Esophagus (tissue), 2 donors: ENCODE measurements at regions not wholly inside any gene's neighbourhood (a gene's known extent, or its start where the extent isn't known, plus 50 kb on each side); places are given as distances from the start of the nearest gene placed in this dataset.

ENCODE experiments used
- H3K27ac ChIP-seq, 2 donors: one replicate each; pipeline ENCODE4 v1.5.1; 2013; ENCODE audit warnings: low read depth in 2 of 2, mild to moderate bottlenecking in 2 of 2, inconsistent platforms in 1 of 2, low read length in 1 of 2, moderate library complexity in 1 of 2
- H3K27me3 ChIP-seq, 2 donors: one replicate each; pipeline ENCODE4 v1.6.1; 2013; ENCODE audit warnings: low read length in 2 of 2, control low read depth in 1 of 2, mild to moderate bottlenecking in 1 of 2; ENCODE audit not compliant: insufficient read depth in 2 of 2, control insufficient read depth in 1 of 2
- H3K36me3 ChIP-seq, 2 donors: one replicate each; pipeline ENCODE4 v1.6.1; 2013; ENCODE audit warnings: low read length in 1 of 2; ENCODE audit not compliant: control insufficient read depth in 2 of 2, insufficient read depth in 2 of 2
- H3K4me1 ChIP-seq, 2 donors: one replicate each; pipeline ENCODE4 v1.6.1; 2013; ENCODE audit warnings: low read length in 1 of 2; ENCODE audit not compliant: control insufficient read depth in 2 of 2, insufficient read depth in 2 of 2
- H3K4me3 ChIP-seq, 2 donors: one replicate each; pipeline ENCODE4 v1.5.1; 2013; ENCODE audit warnings: low read length in 2 of 2, mild to moderate bottlenecking in 2 of 2, low read depth in 1 of 2, moderate library complexity in 1 of 2
- H3K9me3 ChIP-seq, 2 donors: one replicate each; pipeline ENCODE4 v1.6.1; 2013; ENCODE audit warnings: mild to moderate bottlenecking in 2 of 2, low read depth in 1 of 2, low read length in 1 of 2, moderate library complexity in 1 of 2; ENCODE audit not compliant: control insufficient read depth in 2 of 2, insufficient read depth in 1 of 2
- WGBS, 2 donors: extraction: QIAGEN DNeasy Blood & Tissue Kit; methylation state at CpG; one replicate each; pipeline ENCODE4 v1.1.7; 2013; 5-methylcytosine and 5-hydroxymethylcytosine counted together
- donor health status: healthy with polysubstance abuse.
- donor health status: Bipolar disorder and iron deficiency.

DNA sequence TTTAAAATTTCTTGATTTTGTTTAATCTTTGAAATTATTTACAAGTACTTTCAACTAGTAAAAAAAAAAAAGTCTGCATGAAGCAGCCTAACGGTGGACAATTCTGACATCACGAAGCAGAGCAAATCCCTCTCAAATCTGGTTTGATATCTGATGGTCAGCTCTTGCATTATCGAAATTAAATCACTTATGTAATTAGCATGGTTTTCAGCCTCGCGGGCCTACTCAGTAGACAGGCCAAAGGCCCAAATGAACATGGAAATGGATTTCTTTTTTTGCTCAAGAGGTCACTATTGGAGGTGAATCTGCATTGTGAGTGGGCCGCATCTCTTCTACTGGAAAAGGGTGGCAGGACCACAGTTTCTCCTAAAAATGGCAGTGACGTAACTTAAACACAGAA is 209.8 kb downstream of the NR2F2 start:
- Histone ChIP-seq H3K4me1 (no peaks in the 10 kb centered on the region), H3K27me3 (no peaks in the 10 kb centered on the region), H3K4me3 (no peak overlapping the region), H3K9me3 (no peaks in the 10 kb centered on the region), H3K36me3 (no peaks in the 10 kb centered on the region), H3K27ac (no peak overlapping the region)
- 90% methylated on average over 7 of the region's 7 CpGs for WGBS, 2 donors

DNA sequence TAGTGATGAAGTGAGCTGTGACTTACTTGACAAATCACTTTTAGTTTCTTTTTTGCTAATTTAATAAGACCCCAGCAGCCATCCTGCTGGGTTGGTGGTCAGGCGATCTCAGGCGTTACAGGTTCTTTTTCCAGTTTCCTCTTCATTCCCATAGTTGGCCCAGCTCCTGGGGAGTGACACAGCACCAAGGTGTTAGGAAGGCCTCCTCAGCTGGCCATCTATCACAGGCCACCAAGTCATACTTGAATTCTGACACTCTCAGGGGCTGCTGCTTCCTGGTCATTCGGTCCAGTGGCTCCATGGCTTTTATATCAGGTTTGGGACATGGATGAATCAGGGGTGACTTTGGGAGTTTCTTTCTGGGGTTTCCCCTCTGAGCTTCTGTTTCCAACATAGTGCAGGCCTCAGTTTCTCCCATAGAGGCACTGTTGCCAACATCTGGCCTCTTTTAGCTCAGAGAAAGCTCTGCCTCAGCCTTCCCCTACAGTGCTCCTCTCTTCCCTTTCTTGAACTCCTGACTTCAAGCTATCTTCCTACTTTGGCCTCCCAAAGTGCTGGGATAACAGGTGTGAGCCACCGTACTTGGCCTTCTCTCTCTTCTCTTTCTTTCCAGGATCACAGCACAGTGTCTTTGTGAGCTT is 211.8 kb downstream of the NR2F2 start:
- H3K27me3 ChIP-seq: no peaks in the 10 kb centered on the region
- no peak overlapping the region for H3K27ac ChIP-seq
- no peaks in the 10 kb centered on the region for H3K36me3 ChIP-seq
- no peaks in the 10 kb centered on the region for H3K4me1 ChIP-seq
- 87 to 90% methylated on average over 4 of the region's 4 CpGs for WGBS, 2 donors
- no peak overlapping the region for H3K4me3 ChIP-seq
- H3K9me3 ChIP-seq: no peaks in the 10 kb centered on the region

DNA sequence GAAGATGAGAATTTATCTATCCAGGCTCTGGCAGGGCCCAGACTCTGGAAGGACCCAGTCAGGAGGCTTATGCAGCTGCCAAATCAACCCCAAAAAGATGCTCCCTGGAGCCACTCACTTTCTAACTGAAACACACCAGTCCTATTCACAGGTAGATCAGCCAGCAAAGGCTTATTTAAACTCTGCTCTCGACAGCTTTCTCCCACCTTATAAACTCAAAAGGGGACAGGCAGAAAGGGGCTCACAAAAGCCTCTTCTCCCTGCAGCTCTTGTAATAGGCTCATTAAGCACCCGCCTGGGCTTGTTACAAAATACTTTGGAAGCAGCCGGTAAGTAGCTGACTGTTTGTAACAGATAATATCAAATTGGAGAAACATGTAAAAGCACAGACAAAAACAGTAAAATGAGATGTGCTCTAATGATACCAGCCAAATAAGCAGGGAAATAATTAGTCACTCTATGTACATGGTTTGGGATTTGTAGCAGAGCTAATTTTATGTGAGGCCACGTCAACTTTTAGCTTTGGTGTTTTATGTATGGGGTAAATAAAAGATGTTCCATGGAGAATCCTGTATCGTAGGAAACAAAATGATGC is 213.8 kb downstream of the NR2F2 start:
- WGBS, 2 donors: 63 to 67% methylated on average over 5 of the region's 5 CpGs
- Histone ChIP-seq H3K4me3 (no peak overlapping the region), H3K27me3 (no peaks in the 10 kb centered on the region)

DNA sequence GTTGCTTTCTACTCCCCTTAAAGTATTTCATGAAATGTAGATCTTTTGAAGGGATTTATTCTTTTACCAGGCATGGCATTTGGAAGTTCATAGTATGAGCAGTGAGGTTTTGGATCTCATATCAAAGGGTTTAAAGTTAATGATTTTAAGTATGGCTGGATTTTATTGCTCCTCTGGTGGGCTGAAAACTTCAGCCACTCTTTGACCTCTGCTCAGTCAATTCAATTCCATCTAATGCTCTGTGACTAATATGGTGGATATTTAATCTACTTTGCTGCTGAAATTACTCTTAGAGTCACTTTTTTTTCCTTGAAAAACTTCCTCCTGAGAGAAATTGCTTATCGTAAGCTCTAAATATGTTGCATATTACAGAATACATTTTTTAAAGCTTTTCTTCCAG is 218.6 kb downstream of the NR2F2 start:
- 85 to 91% methylated on average over 1 of the region's 1 CpG for WGBS, 2 donors
- no peak overlapping the region for H3K27ac ChIP-seq

More for the DNA sequence above, 213.8 kb downstream of the NR2F2 start:
- Histone ChIP-seq H3K36me3 (no peaks in the 10 kb centered on the region), H3K4me1 (no peaks in the 10 kb centered on the region), H3K9me3 (no peaks in the 10 kb centered on the region), H3K27ac (no peak overlapping the region)

DNA sequence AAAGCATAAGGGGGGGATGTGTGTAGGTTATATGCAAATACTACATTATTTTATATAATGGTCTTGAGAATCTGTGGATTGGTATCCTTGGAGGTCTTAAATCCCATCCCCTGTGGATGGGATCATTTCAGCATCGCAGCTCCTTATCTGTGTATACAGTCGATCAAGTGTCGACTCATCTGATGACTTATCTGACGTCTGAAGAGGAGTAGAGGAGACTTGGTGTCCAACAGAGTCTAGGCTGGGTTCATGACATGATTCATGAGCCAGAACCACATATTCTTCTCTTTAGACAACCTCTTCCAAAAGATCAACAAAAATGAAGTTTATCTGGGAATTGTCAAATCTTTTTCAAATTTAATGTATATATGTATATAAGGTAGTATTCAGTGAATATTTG is 220.7 kb downstream of the NR2F2 start:
- Histone ChIP-seq H3K27me3 (no peaks in the 10 kb centered on the region), H3K9me3 (no peaks in the 10 kb centered on the region), H3K4me1 (no peaks in the 10 kb centered on the region), H3K4me3 (no peak overlapping the region), H3K36me3 (no peaks in the 10 kb centered on the region), H3K27ac (no peak overlapping the region)
- 78 to 85% methylated on average over 4 of the region's 4 CpGs for WGBS, 2 donors

More for the DNA sequence above, 218.6 kb downstream of the NR2F2 start:
- no peaks in the 10 kb centered on the region for H3K27me3 ChIP-seq
- no peak overlapping the region for H3K4me3 ChIP-seq
- H3K36me3 ChIP-seq: no peaks in the 10 kb centered on the region
- no peaks in the 10 kb centered on the region for H3K4me1 ChIP-seq
- H3K9me3 ChIP-seq: no peaks in the 10 kb centered on the region

DNA sequence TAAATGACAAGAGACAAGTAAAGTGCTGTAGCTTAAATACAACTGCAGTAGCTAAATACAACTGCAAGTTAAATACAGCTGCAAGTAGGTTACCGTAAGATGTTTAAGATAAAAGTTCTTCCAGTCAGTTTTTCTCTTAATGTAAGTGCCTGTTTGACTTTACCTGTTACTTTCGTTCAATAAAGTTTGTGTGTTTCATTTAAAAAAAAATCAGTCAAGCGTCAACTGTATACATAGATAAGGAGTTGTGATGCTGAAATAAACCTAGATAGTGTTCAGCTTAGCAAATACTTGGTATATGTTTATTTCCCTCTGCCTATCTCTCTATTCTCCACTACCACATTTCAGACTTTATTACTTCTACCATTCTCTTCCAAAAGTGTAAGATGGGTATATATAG is 221.2 kb downstream of the NR2F2 start:
- H3K27me3 ChIP-seq: no peaks in the 10 kb centered on the region
- H3K9me3 ChIP-seq: no peaks in the 10 kb centered on the region
- 67 to 72% methylated on average over 3 of the region's 3 CpGs for WGBS, 2 donors
- H3K27ac ChIP-seq: no peak overlapping the region
- H3K4me3 ChIP-seq: no peak overlapping the region
- H3K36me3 ChIP-seq: no peaks in the 10 kb centered on the region
- H3K4me1 ChIP-seq: no peaks in the 10 kb centered on the region

DNA sequence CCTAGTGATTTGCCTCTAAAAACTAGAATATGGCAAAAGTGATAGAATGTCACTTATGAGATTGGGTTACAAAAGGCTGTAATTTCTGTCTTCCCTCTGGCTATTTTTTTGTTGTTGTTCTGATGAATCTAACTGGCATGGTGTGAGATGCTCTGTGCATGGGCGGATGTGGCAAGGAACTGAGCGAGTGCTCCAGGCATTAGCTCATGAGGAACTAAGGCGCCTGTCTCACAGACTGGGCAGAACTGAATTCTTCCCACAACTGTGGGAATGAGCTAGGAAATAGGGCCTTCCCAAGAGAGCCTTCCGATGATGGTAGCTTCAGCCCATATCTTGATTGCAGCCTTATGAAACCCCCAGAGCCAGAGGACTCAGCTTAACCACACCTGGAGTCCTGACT is 222.5 kb downstream of the NR2F2 start:
- 86 to 87% methylated on average over 4 of the region's 4 CpGs for WGBS, 2 donors
- H3K4me1 ChIP-seq: no peaks in the 10 kb centered on the region
- no peaks in the 10 kb centered on the region for H3K27me3 ChIP-seq

DNA sequence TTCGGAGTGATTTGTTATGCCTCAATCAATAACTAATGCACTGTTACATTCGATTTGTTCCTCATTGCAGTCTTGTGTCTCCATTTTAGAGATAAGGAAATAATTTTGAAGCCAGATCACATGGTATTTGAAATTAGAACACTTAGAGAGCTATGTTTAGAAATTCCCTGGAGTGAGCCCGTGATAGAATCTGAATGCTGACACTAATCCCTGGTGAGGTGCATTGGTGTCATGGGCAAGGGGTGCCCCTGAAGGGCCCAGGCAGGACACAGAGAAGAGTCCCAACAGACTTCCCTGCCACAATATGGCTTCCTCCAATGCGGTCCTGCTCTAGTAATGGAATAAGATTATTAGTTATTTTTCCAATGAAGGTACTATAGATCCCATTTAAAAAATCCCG is 223.0 kb downstream of the NR2F2 start:
- no peak overlapping the region for H3K4me3 ChIP-seq
- H3K27me3 ChIP-seq: no peaks in the 10 kb centered on the region
- WGBS, 2 donors: 79 to 82% methylated on average over 5 of the region's 5 CpGs
- H3K36me3 ChIP-seq: no peaks in the 10 kb centered on the region
- H3K4me1 ChIP-seq: no peaks in the 10 kb centered on the region
- H3K9me3 ChIP-seq: no peaks in the 10 kb centered on the region
- no peak overlapping the region for H3K27ac ChIP-seq

More for the DNA sequence above, 222.5 kb downstream of the NR2F2 start:
- no peak overlapping the region for H3K27ac ChIP-seq
- no peaks in the 10 kb centered on the region for H3K9me3 ChIP-seq
- no peak overlapping the region for H3K4me3 ChIP-seq
- no peaks in the 10 kb centered on the region for H3K36me3 ChIP-seq

DNA sequence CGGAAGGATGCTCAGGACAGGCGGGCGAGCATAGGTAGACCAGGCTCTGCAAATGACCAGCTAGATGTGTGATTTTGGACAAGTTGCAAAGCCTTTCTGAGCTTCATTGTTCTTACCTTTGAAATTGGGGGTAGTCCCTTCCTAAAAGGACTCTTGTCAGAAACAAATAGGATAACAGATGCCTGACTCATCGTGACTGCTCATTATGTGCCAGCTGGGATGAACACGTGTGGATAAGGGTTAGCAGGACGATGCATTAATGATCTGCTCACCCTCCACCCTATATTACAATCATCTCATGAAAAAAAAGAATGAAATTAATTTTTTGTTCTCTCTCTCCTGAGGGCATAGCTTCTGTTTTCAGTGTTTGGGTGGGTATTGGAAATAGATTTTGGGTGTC is 223.4 kb downstream of the NR2F2 start:
- WGBS, 2 donors: 81 to 84% methylated on average over 6 of the region's 6 CpGs
- Histone ChIP-seq H3K4me3 (no peak overlapping the region), H3K27ac (no peak overlapping the region), H3K36me3 (no peaks in the 10 kb centered on the region), H3K27me3 (no peaks in the 10 kb centered on the region), H3K9me3 (no peaks in the 10 kb centered on the region), H3K4me1 (no peaks in the 10 kb centered on the region)

DNA sequence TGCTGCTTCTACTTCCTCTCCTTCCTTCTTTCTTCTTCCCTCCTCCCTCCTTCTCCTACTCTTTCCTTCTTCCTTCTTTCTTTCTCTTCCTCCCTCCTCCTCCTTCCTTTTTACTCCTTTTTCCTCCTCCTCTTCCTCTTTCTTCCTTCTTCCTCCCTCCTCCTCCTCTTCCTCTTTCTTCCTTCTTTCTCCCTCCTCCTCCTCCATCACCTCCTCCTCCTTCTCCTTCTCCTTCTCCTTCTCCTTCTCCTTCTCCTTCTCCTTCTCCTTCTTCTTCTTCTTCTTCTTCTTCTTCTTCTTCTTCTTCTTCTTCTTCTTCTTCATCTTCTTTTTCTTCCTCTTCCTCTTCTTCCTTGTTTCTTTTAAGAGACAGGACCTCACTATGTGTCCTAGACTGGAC is 224.0 kb downstream of the NR2F2 start:
- Histone ChIP-seq H3K36me3 (no peaks in the 10 kb centered on the region), H3K4me1 (no peaks in the 10 kb centered on the region), H3K27me3 (no peaks in the 10 kb centered on the region), H3K9me3 (no peaks in the 10 kb centered on the region), H3K4me3 (no peak overlapping the region), H3K27ac (no peak overlapping the region)
